ENCODE measurements at regions not wholly inside any gene's neighbourhood (a gene's known extent, or its start where the extent isn't known, plus 50 kb on each side); places are given as distances from the start of the nearest gene placed in this dataset.

DNA sequence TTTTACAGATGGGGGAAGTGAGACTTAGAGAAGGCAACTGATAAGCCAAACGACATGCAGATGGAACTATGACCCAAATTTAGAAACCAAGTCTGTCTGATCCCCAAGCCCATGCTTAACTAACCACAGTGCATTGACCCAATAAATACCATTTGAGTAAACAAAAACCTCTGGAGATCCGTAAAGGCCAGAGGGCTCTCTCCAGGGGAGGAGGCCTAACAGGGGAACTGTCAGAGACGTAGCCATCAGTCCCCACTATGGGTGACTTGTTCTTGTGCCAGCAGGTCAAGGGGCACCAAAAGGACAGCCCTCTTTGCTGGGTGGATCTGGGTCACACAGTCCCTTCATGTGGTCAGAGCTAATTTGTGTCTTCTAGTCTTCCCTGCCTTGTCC is 420.2 kb downstream of the BCOR start:
- TF ChIP-seq, protein P1, sequence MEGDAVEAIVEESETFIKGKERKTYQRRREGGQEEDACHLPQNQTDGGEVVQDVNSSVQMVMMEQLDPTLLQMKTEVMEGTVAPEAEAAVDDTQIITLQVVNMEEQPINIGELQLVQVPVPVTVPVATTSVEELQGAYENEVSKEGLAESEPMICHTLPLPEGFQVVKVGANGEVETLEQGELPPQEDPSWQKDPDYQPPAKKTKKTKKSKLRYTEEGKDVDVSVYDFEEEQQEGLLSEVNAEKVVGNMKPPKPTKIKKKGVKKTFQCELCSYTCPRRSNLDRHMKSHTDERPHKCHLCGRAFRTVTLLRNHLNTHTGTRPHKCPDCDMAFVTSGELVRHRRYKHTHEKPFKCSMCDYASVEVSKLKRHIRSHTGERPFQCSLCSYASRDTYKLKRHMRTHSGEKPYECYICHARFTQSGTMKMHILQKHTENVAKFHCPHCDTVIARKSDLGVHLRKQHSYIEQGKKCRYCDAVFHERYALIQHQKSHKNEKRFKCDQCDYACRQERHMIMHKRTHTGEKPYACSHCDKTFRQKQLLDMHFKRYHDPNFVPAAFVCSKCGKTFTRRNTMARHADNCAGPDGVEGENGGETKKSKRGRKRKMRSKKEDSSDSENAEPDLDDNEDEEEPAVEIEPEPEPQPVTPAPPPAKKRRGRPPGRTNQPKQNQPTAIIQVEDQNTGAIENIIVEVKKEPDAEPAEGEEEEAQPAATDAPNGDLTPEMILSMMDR (IDR thresholded peaks at IDR 0.05): no peak
- TF ChIP-seq POLR2A (IDR thresholded peaks at IDR 0.05) (no peak), EP300 (IDR thresholded peaks at IDR 0.05) (no peak)
